Esophagus squamous epithelium (tissue), 5 donors: ENCODE measurements at regions not wholly inside any gene's neighbourhood (a gene's known extent, or its start where the extent isn't known, plus 50 kb on each side); places are given as distances from the start of the nearest gene placed in this dataset.

ENCODE experiments used
- DNase-seq: peaks from one replicate; lab custom pipeline; 2025; lab: John Stamatoyannopoulos, UW
- H3K27ac ChIP-seq, 4 donors: fragments of 200-600 bp; sonication (generic); one replicate each; pipeline ENCODE4 v1.5.1; 2016 to 2019; ENCODE audit warnings: mild to moderate bottlenecking in 1 of 4
- H3K27me3 ChIP-seq, 4 donors: fragments of 200-600 bp; sonication (generic); 1 replicate in 3 of 4; 2 replicates in 1 of 4; pipeline versions ENCODE4 v1.5.1 to v1.6.0; 2017 to 2021; ENCODE audit warnings: antibody characterized with exemption in 1 of 4
- H3K36me3 ChIP-seq, 3 donors: fragments of 200-600 bp; sonication (generic); one replicate each; pipeline ENCODE4 v1.5.1; 2016 to 2019
- H3K4me1 ChIP-seq, 3 donors: fragments of 200-600 bp; sonication (generic); one replicate each; pipeline ENCODE4 v1.5.1; 2017 to 2019
- H3K4me3 ChIP-seq, 4 donors: fragments of 200-600 bp; sonication (generic); 1 replicate in 3 of 4; 2 replicates in 1 of 4; pipeline ENCODE4 v1.5.1; 2016 to 2019; ENCODE audit warnings: mild to moderate bottlenecking in 2 of 4, moderate library complexity in 1 of 4
- H3K9me3 ChIP-seq, 3 donors: fragments of 200-600 bp; sonication (generic); one replicate each; pipeline ENCODE4 v1.5.1; 2016 to 2019
- POLR2A ChIP-seq, 4 donors: fragments of 450-650 bp; IDR thresholded peaks; one replicate each; pipeline ENCODE4 v1.6.1; 2017; ENCODE audit warnings: antibody characterized with exemption in 4 of 4, mild to moderate bottlenecking in 4 of 4, moderate library complexity in 3 of 4
- WGBS, 2 donors: methylation state at CpG; one replicate each; pipeline ENCODE4 v1.1.5; 2018; 5-methylcytosine and 5-hydroxymethylcytosine counted together
- intact Hi-C: fragments of 100-400 bp; cut with DNase I; formaldehyde crosslinking; loops from one replicate; pipeline ENCODE4 v1.15.0; 2022
- TF ChIP-seq, protein P1 (sequence below), 6 experiments: fragments of 450-650 bp in 4 of 6; fragments of 200-600 bp in 2 of 6; sonication (generic) in 2 of 6; IDR thresholded peaks; one replicate each; pipeline ENCODE4 v1.5.1; 2016 to 2019; ENCODE audit warnings: antibody characterized with exemption in 6 of 6, mild to moderate bottlenecking in 4 of 6, moderate library complexity in 4 of 6
- donor health status: DM: yes; HTN: yes; CAD: no.

DNA sequence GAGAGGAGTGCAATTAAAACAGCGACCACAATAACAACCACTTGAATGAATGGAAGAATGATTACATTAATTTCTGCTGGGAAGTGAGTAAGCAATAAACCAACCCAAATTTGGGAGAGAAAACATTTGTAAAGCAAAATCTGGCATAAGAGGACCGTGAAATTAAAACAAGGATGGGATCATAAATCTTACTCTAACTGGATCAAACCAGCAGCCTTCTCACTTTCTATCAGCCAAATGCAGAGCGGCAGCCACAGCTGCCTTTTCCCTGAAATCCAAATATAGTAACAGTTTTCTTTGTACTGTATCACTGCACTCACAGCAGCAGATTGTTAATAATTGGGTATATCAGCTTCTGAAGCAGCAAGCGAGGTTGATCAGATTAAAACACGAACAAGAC lies 245.2 kb upstream of the REG3G start:
- H3K4me3 ChIP-seq, result peak overlapping the region in 1 of 4 donors; percentile 16
- H3K27ac ChIP-seq, result no peak overlapping the region
- H3K4me1 ChIP-seq, result no peaks in the 10 kb centered on the region
- no peaks in the 10 kb centered on the region for H3K36me3 ChIP-seq
- H3K9me3 ChIP-seq, result peaks cover 0 to 10% (median 8%) of the 10 kb centered on the region in 3 donors
- 32 to 48% methylated on average over 5 of the region's 5 CpGs for whole genome bisulfite sequencing, 2 donors
- DNase-seq, result no peak
- no peak for TF ChIP-seq POLR2A (IDR thresholded peaks at IDR 0.05)
- TF ChIP-seq, protein P1, sequence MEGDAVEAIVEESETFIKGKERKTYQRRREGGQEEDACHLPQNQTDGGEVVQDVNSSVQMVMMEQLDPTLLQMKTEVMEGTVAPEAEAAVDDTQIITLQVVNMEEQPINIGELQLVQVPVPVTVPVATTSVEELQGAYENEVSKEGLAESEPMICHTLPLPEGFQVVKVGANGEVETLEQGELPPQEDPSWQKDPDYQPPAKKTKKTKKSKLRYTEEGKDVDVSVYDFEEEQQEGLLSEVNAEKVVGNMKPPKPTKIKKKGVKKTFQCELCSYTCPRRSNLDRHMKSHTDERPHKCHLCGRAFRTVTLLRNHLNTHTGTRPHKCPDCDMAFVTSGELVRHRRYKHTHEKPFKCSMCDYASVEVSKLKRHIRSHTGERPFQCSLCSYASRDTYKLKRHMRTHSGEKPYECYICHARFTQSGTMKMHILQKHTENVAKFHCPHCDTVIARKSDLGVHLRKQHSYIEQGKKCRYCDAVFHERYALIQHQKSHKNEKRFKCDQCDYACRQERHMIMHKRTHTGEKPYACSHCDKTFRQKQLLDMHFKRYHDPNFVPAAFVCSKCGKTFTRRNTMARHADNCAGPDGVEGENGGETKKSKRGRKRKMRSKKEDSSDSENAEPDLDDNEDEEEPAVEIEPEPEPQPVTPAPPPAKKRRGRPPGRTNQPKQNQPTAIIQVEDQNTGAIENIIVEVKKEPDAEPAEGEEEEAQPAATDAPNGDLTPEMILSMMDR (IDR thresholded peaks at IDR 0.05), result no peak
- no peaks in the 10 kb centered on the region for H3K27me3 ChIP-seq
- intact Hi-C loops, result no loop called here

DNA sequence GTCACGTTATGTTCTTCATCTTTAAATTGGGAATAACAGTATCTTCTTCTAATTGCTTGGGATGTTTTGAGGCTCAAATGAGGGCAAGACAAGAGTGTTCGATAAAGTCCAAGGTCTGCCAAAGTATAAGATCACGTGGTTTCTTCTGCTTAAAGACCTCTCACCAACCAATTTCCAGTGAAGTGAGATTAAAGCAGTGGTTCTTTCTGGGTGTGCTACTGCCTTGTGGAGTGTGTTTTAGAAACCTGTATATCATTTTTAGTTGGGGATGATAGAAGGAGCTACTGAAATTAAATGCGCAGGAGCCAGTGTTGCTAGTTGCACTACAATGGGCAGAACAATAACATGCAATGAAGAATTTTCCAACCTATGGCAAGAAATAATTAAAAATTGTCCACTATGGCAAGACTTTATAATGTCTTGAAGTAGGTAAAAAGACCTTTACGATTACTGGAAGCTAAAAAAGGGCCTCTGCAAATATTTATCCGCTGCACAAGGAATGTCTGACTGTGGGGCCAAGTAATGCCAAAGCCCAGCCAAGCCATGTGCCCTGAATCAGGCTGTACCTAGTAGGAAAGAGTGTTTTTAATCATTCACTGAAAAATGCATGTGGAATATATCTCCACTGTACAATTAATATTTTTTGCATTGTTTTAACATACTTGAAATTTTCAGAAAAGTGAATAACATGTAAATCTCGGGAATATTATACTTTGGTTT lies 244.5 kb upstream of the REG3G start:
- Histone ChIP-seq H3K36me3 (no peaks in the 10 kb centered on the region), H3K4me1 (no peaks in the 10 kb centered on the region), H3K27ac (no peak overlapping the region), H3K4me3 (peak overlapping the region in 1 of 4 donors; percentile 16), H3K27me3 (no peaks in the 10 kb centered on the region), H3K9me3 (peaks cover 0 to 10% (median 8%) of the 10 kb centered on the region in 3 donors)
- TF ChIP-seq, protein P1 (IDR thresholded peaks at IDR 0.05), result no peak
- TF ChIP-seq POLR2A (IDR thresholded peaks at IDR 0.05), result no peak
- DNase-seq, result no peak
- 57 to 65% methylated on average over 7 of the region's 7 CpGs for WGBS, 2 donors
- intact Hi-C loops, result no loop called here

DNA sequence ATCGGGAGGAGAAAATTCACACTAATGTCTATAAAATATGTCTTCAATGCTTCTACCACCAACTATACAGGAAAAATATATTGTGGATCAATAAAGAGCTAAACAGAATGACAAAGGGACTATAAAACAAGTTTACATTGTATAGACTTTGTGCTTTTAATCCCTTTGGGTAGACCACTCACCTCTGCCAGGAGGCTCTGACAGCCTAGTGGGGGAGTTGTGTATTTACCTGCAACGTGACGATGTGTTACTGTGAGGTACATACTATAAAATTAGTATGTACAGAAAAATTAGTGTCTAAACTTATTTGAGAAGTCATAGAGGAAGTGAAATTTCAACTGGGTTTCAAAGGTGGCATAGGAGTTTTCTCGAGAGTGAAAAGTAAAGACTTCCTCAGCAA lies 243.3 kb upstream of the REG3G start:
- H3K9me3 ChIP-seq, result peaks cover 0 to 10% (median 8%) of the 10 kb centered on the region in 3 donors
- H3K27ac ChIP-seq, result no peak overlapping the region
- 65 to 78% methylated on average over 4 of the region's 4 CpGs for WGBS, 2 donors
- H3K27me3 ChIP-seq, result no peaks in the 10 kb centered on the region
- intact Hi-C loops, result no loop called here
- no peak for DNase-seq
- TF ChIP-seq, protein P1 (IDR thresholded peaks at IDR 0.05), result no peak
- TF ChIP-seq POLR2A (IDR thresholded peaks at IDR 0.05), result no peak
- no peak overlapping the region for H3K4me3 ChIP-seq
- no peaks in the 10 kb centered on the region for H3K36me3 ChIP-seq
- H3K4me1 ChIP-seq, result no peaks in the 10 kb centered on the region

DNA sequence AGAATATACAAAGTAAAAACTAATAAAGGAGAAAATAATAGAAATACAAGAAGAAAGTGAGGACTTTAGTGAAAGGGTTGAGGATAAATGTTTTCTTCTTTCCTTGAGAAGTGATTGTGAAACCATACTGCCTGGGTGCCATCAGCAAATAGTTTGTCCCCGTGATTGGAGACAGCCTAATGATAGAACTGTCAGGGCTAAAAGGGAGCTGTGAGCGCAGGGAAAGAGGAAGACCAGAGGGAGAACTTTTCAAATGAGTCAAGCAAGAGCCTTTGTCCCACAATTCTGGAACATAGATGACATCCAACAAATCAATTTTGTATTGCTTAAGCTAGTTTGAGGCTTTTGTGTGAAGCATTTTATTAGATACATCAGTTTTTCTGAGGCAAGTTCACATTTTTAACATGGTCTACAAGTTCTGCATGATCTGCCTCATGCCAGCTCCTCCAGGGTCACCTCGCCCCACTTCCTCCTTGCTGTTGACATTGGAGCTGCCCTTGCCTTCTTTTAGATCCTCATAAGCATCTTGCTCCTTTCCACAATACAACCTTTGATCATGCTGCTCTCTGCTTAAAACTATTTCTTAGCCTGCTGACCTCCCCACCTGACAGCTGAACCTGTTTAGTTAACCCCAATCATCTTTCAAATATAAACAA lies 213.4 kb upstream of the REG3G start:
- Histone ChIP-seq H3K4me1 (no peaks in the 10 kb centered on the region), H3K27ac (no peak overlapping the region), H3K4me3 (no peak overlapping the region), H3K9me3 (no peaks in the 10 kb centered on the region), H3K27me3 (no peaks in the 10 kb centered on the region), H3K36me3 (no peaks in the 10 kb centered on the region)
- DNase-seq, result no peak
- TF ChIP-seq, protein P1 (IDR thresholded peaks at IDR 0.05), result no peak
- no peak for TF ChIP-seq POLR2A (IDR thresholded peaks at IDR 0.05)
- 54 to 56% methylated on average over 3 of the region's 3 CpGs for WGBS, 2 donors
- intact Hi-C loops, result no loop called here

DNA sequence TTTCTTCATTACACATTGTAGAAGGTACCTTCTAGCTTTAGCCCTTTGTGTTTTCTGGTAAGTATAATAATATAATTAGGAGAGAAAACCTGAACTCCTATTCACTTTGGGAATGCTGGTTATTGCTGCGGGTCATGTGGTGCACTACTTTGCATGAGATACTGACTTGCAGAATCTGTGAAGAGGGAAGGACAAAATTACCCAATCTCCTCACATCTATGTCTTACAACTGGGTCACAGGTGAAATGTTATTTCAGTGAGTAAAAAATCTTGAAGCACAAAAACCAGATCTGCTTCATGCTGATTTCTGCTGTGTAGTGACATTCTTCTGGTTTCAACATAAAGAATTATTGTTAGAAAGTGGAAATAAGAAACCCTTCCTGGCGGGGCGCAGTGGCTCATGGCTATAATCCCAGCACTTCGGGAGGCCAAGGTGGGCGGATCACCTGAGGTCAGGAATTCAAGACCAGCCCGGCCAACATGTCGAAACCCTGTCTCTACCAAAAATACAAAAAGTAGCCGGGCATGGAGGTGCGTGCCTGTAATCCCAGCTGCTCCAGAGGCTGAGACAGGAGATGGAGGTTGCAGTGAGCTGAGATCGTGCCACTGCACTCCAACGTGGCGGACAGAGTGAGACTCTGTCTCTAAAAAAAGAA lies 211.0 kb upstream of the REG3G start:
- TF ChIP-seq, protein P1 (IDR thresholded peaks at IDR 0.05), result no peak
- no peak for TF ChIP-seq POLR2A (IDR thresholded peaks at IDR 0.05)
- 72 to 76% methylated on average over 12 of the region's 12 CpGs for WGBS, 2 donors
- no peak for DNase-seq
- Histone ChIP-seq H3K4me3 (no peak overlapping the region), H3K36me3 (no peaks in the 10 kb centered on the region), H3K9me3 (no peaks in the 10 kb centered on the region), H3K27me3 (no peaks in the 10 kb centered on the region), H3K4me1 (no peaks in the 10 kb centered on the region), H3K27ac (no peak overlapping the region)
- intact Hi-C loops, result no loop called here
